Activated naive CD4-positive, alpha-beta T cell treated with anti-CD3 and anti-CD28 coated beads, Interleukin-2, amount 10 ng/mL, durations not matched to agents 7 days and 5 days (primary cell): ENCODE measurements at regions not wholly inside any gene's neighbourhood (a gene's known extent, or its start where the extent isn't known, plus 50 kb on each side); places are given as distances from the start of the nearest gene placed in this dataset.

Experiments
- CTCF ChIA-PET: fragments of 350-600 bp; sonication (Branson Sonifier 250); formaldehyde crosslinking; loops from one replicate; lab custom pipeline; 2021; ENCODE audit warnings: antibody characterized with exemption; lab: Charles Lee
- DNase-seq: peaks from one replicate; pipeline ENCODE4 v3.0.0-alpha.2; 2020
- H3K27ac Mint-ChIP-seq: one replicate; pipeline ENCODE4 v1.8.0; 2021; ENCODE audit warnings: mild to moderate bottlenecking, moderate library complexity, mixed read lengths
- H3K27me3 Mint-ChIP-seq: one replicate; pipeline ENCODE4 v1.8.0; 2021; ENCODE audit warnings: mild to moderate bottlenecking, mixed read lengths
- H3K36me3 Mint-ChIP-seq: one replicate; pipeline ENCODE4 v1.8.0; 2021; ENCODE audit warnings: mixed read lengths
- H3K4me1 Mint-ChIP-seq: one replicate; pipeline ENCODE4 v1.8.0; 2021; ENCODE audit warnings: mixed read lengths
- H3K4me3 Mint-ChIP-seq: one replicate; pipeline ENCODE4 v1.8.0; 2021; ENCODE audit warnings: mild to moderate bottlenecking, moderate library complexity, mixed read lengths
- H3K9me3 Mint-ChIP-seq: one replicate; pipeline ENCODE4 v1.8.0; 2021; ENCODE audit warnings: mixed read lengths

DNA sequence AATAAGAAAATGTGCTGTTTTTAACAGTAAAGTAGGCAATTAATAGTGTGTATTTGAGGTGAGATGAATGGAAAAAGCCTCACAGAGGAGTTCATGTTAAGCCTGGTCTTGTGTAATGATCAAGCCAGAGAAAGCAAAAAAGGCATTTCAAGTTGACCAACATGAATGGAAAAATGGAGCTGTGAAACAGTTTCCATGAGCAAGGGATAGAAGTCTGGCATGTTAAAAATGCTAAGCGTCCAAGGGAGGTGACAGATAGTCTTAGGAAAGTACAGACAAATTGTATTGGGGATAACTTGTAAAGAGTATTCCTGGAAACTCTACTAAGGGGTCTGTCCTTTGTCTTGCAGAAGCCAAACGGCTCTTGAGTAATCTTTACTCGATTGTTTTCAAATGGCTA lies 506.8 kb upstream of the ATXN8OS start:
- Mint-ChIP-seq H3K27ac (no peak overlapping the region), H3K4me3 (no peak overlapping the region), H3K9me3 (peaks cover 13% of the 10 kb centered on the region), H3K36me3 (no peaks in the 10 kb centered on the region), H3K4me1 (no peaks in the 10 kb centered on the region), H3K27me3 (no peaks in the 10 kb centered on the region)
- no peak for DNase-seq
- CTCF ChIA-PET, result no interaction called here

DNA sequence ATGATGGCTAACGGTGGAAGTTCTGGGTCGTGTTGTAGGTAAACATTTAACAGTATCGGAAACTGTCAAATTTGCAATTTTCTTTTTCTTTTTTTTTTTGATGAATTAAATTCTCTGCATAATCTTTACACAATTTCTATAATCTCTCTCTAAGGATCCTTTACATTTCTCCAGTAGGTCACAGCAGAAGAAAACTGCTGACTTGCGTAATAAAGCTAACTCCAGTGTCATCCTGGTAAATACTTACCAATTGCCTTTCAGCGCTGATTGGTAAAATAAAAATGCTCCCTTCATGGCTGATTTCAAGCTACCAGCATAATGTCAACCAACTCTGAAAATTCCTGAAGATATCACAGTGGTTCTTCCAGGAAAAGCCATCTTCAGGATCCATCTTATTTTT lies 510.5 kb upstream of the ATXN8OS start:
- Mint-ChIP-seq H3K27ac (no peak overlapping the region), H3K4me1 (no peaks in the 10 kb centered on the region), H3K36me3 (no peaks in the 10 kb centered on the region), H3K27me3 (no peaks in the 10 kb centered on the region), H3K4me3 (no peak overlapping the region), H3K9me3 (peaks cover 2% of the 10 kb centered on the region)
- CTCF ChIA-PET, result no interaction called here
- no peak for DNase-seq

DNA sequence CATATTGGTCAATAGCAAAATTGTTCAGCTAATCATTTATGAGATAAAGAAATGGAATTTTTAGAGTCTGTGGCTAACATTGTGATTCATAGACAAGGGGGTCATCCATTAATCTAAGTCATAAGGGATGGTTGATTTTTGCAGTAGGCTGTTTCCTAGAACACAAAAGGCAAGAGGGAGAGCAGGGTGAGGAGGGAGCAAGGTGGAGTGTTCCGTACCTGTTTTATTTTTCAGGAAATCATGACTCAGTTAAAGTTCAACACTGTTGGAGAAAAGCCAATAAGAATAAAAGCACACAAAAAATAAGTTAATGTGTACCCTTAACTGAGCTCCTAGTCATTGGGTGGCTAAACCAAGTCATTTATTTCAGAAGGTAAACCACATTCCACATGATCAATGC lies 512.4 kb upstream of the ATXN8OS start:
- Mint-ChIP-seq H3K36me3 (no peaks in the 10 kb centered on the region), H3K27ac (no peak overlapping the region), H3K9me3 (peaks cover 2% of the 10 kb centered on the region), H3K4me3 (no peak overlapping the region), H3K4me1 (no peaks in the 10 kb centered on the region), H3K27me3 (no peaks in the 10 kb centered on the region)
- no peak for DNase-seq
- CTCF ChIA-PET, result no interaction called here

DNA sequence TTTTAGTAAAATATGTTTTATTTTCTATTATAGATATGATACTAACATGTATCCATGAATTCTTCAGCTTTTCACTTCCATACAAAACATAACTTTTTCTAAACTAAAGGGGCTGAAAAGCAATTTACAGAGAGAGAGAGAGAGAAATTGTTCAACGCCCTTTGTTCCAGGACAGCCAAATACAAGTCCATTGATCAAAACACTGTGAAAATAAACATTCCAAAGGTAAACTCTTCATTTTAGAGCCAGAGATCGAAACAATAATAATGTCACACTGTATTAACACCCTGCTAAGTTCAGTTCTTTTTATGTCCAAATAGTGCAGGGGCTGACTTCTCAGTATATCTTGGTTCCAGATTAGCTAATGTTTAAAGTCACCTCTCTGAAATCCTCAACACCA lies 516.2 kb upstream of the ATXN8OS start:
- H3K9me3 Mint-ChIP-seq, result peaks cover 2% of the 10 kb centered on the region
- DNase-seq, result no peak
- H3K4me3 Mint-ChIP-seq, result no peak overlapping the region
- H3K4me1 Mint-ChIP-seq, result no peaks in the 10 kb centered on the region
- no peak overlapping the region for H3K27ac Mint-ChIP-seq
- CTCF ChIA-PET, result no interaction called here
- H3K36me3 Mint-ChIP-seq, result no peaks in the 10 kb centered on the region
- no peaks in the 10 kb centered on the region for H3K27me3 Mint-ChIP-seq

DNA sequence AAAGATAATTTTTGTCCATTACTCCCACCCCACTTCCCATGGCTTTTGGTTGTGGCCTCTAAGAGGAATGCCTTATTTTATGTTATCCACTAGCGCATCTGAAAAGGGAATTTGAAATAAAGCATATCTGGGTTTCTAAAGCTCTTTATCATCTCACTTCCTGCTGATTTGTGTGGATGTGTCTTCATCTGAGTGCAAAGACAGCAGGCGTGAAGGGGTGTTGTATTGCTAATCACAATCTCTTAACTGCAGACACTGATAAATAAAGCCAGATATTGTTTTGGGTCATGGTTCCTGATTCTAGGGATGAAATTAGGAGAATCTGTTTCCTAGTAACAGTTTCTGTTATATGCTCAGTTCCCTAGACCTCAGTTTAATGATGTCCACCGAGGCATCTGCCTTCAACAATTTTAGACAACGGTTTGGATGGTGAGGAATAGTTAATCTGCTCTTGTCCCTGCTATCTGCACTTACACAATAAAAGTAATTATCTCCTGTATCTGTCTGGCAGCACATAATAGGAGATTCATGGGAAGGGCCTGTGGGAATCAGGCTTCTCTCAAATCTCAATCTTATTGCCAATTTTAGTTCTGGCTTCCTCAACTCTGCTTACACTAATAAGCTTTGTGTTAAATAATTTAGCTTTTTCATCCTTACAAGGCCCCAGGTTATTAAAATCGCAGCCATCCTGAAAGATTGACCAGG lies 517.9 kb upstream of the ATXN8OS start:
- no peak overlapping the region for H3K4me3 Mint-ChIP-seq
- H3K9me3 Mint-ChIP-seq, result no peaks in the 10 kb centered on the region
- CTCF ChIA-PET, result no interaction called here
- no peak overlapping the region for H3K27ac Mint-ChIP-seq
- H3K36me3 Mint-ChIP-seq, result no peaks in the 10 kb centered on the region
- no peaks in the 10 kb centered on the region for H3K4me1 Mint-ChIP-seq
- DNase-seq, result no peak
- H3K27me3 Mint-ChIP-seq, result no peaks in the 10 kb centered on the region

DNA sequence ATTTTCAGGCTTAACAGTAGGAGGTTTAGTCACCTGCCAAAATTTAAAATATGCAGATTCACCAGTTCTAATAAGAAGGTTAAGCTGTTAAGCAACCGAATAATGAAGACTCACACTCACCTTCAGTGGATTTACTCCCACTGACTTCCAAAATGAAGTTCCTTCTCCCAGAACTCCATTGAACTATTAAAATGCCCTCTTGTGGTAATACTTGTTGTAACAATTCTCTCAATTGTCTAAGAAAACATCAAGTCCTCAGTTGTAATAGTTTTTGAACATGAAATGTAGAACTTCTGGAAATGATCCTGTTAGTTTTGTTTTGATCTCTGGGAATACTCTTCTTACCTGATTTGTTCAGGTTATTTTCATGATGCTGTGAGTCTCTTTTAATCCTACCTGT lies 522.0 kb upstream of the ATXN8OS start:
- Mint-ChIP-seq H3K9me3 (no peaks in the 10 kb centered on the region), H3K4me3 (no peak overlapping the region), H3K4me1 (no peaks in the 10 kb centered on the region), H3K27me3 (no peaks in the 10 kb centered on the region), H3K36me3 (no peaks in the 10 kb centered on the region), H3K27ac (no peak overlapping the region)
- no peak for DNase-seq
- CTCF ChIA-PET, result no interaction called here

DNA sequence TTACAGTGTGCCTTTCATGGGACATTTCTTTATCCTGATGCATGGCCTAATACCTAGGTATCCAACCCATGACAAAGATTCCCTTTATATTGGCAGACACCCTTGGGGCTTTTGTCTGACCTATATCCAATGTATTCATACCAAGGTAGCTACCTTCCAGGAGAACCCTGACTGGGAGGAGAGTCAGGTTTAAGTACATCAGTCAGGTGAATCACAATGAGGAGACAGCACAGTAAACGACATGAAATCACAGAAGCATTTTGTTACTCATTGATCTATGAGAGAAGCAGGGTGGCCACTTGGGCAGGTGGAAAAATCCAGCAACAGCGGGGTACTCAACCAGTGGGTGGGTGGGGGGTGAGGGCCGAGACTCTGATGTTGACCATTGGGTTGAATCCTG lies 527.4 kb upstream of the ATXN8OS start:
- Mint-ChIP-seq H3K9me3 (no peaks in the 10 kb centered on the region), H3K27ac (no peak overlapping the region), H3K4me3 (no peak overlapping the region), H3K36me3 (no peaks in the 10 kb centered on the region), H3K27me3 (no peaks in the 10 kb centered on the region), H3K4me1 (no peaks in the 10 kb centered on the region)
- no peak for DNase-seq
- CTCF ChIA-PET, result no interaction called here

DNA sequence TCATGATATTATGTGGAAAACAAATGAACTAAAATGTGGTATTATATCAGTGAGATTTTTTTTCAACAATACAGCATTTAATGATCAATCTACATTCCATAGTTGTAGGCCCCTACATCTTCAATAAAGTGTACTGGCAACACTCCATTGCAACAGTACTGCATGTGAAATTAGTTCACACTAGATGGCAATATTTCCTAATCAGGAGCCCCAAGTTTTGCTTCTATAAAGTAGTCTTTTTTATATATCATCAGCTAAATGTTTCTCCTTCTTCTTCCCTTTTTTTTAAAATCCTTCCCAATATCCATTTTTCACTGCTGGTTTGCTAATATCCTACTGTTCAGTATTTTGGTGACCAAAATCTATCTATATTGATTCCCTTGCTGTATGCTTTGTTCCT lies 528.3 kb upstream of the ATXN8OS start:
- H3K36me3 Mint-ChIP-seq, result no peaks in the 10 kb centered on the region
- no peak for DNase-seq
- CTCF ChIA-PET, result no interaction called here
- no peaks in the 10 kb centered on the region for H3K27me3 Mint-ChIP-seq
- no peaks in the 10 kb centered on the region for H3K4me1 Mint-ChIP-seq
- H3K27ac Mint-ChIP-seq, result no peak overlapping the region
- no peaks in the 10 kb centered on the region for H3K9me3 Mint-ChIP-seq
- no peak overlapping the region for H3K4me3 Mint-ChIP-seq

DNA sequence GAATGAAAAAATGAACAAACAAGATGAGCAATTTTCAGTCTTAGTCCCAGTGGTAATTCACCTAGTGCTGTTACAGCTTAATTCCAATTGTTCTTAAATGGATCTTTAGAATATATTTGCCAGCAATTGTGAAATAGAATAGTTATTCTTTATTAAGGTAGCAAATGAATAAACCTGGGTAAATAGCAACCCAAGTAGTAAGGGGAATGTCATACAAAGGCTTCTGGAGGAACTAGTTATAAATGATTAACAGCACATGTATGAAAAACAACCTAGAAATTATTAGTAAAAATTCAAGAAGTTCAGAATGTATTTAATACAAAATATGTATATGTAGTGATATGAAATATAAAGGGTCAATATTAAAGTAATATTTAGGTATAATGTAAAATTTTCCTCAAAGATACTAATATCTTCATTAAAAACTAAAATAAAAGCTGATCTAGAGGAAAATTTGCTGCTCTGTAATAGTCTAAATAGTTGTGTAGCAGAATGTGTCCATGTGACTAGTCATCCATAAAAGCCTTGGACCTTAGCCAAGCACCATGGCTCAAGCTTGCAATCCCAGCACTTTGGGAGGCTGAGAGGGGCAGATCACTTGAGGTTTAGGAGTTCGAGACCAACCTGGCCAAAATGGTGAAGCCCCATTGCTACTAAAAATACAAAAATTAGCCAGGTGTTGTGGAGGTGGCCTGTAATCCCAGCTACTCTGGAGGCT lies 535.9 kb upstream of the ATXN8OS start:
- Mint-ChIP-seq H3K4me3 (no peak overlapping the region), H3K27me3 (no peaks in the 10 kb centered on the region), H3K9me3 (no peaks in the 10 kb centered on the region), H3K36me3 (no peaks in the 10 kb centered on the region), H3K4me1 (no peaks in the 10 kb centered on the region), H3K27ac (no peak overlapping the region)
- no peak for DNase-seq
- CTCF ChIA-PET, result no interaction called here

DNA sequence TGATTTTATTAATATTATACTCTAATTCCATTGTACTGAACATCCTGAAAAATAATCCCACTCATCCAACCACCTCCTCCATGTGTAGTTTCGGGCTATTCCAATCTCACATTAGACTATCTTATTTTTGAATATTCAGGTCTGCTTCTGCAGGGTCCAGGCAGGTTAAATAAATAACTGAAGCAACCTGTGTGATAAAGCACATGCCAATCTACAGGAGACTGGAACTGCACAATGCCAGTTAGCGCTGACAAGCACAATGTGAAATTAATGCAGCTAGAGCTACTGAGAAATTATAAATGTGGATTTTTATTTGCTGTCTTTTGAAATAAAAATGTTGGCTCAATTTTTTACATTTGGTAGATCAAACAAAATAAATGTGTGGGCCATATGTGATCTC lies 540.1 kb upstream of the ATXN8OS start:
- Mint-ChIP-seq H3K27me3 (no peaks in the 10 kb centered on the region), H3K4me3 (no peak overlapping the region), H3K36me3 (no peaks in the 10 kb centered on the region), H3K27ac (no peak overlapping the region), H3K4me1 (no peaks in the 10 kb centered on the region), H3K9me3 (no peaks in the 10 kb centered on the region)
- CTCF ChIA-PET, result no interaction called here
- DNase-seq, result no peak

DNA sequence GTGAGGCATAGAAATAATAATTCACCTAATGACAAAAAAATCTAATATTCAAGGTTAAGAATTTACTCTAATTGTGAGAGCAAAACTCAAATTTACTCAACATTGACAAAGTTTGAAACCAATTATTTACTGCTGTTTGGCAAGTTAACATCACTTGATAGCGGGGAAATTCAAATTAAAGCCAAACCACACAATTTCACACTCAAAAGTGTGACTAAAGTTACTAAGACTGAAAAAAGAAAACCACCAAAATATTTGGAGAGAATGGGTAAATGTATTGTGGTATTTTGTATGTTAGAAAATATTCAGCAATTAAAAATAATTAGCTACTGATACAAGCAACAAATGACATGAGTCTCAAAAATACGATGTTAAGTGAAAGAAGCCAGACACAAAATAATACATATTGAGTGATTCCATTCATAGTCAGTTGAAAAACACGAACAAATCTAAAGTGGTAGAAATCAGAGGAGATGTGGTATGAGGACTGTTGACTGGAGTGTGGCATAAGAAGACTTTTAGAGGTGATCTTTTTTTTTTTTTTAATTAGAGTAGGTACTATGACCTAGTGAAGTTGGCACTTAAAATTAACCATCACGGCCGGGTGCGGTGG lies 541.4 kb upstream of the ATXN8OS start:
- Mint-ChIP-seq H3K36me3 (no peaks in the 10 kb centered on the region), H3K9me3 (no peaks in the 10 kb centered on the region), H3K27ac (no peak overlapping the region), H3K4me3 (no peak overlapping the region), H3K4me1 (no peaks in the 10 kb centered on the region), H3K27me3 (no peaks in the 10 kb centered on the region)
- no peak for DNase-seq
- CTCF ChIA-PET, result no interaction called here

DNA sequence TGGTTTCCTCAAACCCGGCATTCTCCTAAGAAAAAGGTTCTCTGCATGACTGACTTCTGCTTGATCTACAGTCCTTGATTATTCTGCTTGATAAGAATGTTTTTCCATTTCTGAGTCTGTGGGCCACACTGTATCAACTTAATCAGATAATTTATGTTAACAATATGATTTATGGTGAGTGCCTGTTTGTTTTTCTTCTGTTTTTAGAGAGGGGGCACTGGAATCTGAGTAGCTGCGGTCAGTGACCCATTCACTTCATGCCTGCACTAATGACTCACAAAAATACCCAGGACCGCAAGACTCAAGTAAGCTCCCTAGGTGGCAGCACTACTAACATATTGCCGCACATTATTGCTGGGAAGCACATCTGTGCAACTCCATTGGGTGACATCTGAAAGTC lies 542.3 kb upstream of the ATXN8OS start:
- Mint-ChIP-seq H3K27ac (no peak overlapping the region), H3K4me3 (no peak overlapping the region), H3K36me3 (no peaks in the 10 kb centered on the region), H3K4me1 (no peaks in the 10 kb centered on the region), H3K9me3 (no peaks in the 10 kb centered on the region), H3K27me3 (no peaks in the 10 kb centered on the region)
- no peak for DNase-seq
- CTCF ChIA-PET, result no interaction called here

DNA sequence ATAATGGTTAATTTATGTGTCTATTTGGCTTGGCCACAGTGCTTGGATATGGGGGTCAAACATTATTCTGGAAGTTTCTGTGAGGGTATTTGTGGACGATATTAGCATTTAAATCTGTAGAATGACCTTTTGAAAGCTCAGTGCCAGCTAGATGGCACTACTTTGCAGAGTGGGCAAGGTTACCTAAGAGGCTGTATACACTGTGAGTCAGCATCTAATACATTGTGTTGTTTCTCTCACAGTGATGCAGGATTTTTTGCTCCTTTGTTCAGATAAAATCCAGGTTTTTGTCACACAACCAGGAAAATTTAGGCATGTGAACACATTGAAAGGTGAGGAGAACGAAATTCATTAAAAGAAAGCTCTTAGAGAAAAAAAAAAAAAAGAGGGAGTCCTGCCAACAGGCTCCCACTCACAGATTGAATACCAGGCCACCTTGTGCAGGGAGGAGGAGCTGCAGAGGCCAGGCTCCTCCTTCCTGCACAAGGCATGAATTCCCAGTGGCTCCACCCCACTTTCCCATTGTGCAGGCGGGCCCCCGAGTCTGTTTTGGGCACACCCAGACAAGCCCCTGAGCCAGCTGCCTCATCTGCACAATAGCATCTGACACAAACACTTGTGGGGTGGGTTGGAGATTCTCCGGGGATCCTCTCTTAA lies 551.0 kb upstream of the ATXN8OS start:
- Mint-ChIP-seq H3K27ac (no peak overlapping the region), H3K36me3 (no peaks in the 10 kb centered on the region), H3K27me3 (no peaks in the 10 kb centered on the region), H3K4me3 (no peak overlapping the region), H3K9me3 (peaks cover 2% of the 10 kb centered on the region), H3K4me1 (no peaks in the 10 kb centered on the region)
- CTCF ChIA-PET, result no interaction called here
- no peak for DNase-seq

DNA sequence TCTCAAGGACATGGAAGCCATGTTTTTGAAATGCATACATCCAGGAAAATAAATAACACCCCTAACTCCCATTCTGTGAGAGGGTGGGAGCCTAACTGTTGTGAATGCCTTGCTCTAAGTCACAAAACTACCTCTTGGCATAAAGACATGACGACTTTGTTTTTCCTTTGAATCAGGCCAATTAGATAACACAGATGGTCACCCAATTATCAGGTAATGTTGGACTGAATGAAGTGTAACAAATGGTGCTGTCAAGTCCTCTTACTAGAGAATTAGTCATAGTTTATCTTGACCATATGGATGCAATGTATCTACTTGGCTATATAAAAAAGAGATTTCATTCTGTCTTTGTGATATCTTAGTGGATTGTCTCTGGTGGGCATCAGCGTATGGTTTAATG lies 553.6 kb upstream of the ATXN8OS start:
- no peaks in the 10 kb centered on the region for H3K36me3 Mint-ChIP-seq
- H3K9me3 Mint-ChIP-seq, result peaks cover 2% of the 10 kb centered on the region
- no peaks in the 10 kb centered on the region for H3K27me3 Mint-ChIP-seq
- H3K4me3 Mint-ChIP-seq, result no peak overlapping the region
- CTCF ChIA-PET, result no interaction called here
- no peak for DNase-seq
- H3K4me1 Mint-ChIP-seq, result no peaks in the 10 kb centered on the region
- H3K27ac Mint-ChIP-seq, result no peak overlapping the region

DNA sequence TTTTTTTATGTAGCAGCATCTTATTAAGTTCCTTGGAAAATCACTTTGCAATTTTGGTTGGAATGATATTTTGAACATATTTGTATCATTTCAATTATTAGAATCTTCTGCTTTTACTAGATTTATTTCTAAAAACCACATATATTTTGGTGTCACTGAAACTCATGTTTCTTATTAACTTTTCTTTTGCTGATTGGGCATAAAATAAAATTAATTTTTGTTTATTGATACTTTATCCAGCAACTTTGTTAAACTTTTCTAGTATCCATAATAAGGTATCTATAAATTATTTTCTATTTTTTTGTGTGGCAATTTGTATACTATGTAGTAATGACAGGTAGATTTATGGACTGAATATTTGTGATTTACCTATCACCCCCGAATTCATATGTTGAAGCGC lies 556.4 kb upstream of the ATXN8OS start:
- CTCF ChIA-PET, result no interaction called here
- Mint-ChIP-seq H3K4me1 (no peaks in the 10 kb centered on the region), H3K27ac (no peak overlapping the region), H3K36me3 (no peaks in the 10 kb centered on the region), H3K4me3 (no peak overlapping the region), H3K27me3 (no peaks in the 10 kb centered on the region), H3K9me3 (no peaks in the 10 kb centered on the region)
- no peak for DNase-seq
